Skin of body (tissue), 1 donor: ENCODE measurements at regions not wholly inside any gene's neighbourhood (a gene's known extent, or its start where the extent isn't known, plus 50 kb on each side); places are given as distances from the start of the nearest gene placed in this dataset.

Experiments used
- DNase-seq: peaks from one replicate; lab custom pipeline; 2025; lab: John Stamatoyannopoulos, UW

GRCh38 chr7:17520941-17521340 is 222.5 kb downstream of the AHR start:
- no peak for DNase-seq

GRCh38 chr7:17521437-17521836 is 223.0 kb downstream of the AHR start:
- DNase-seq: no peak

GRCh38 chr7:17523813-17524739 is 225.6 kb downstream of the AHR start:
- DNase-seq: no peak

- DNase-seq: no peak
Observed at GRCh38 chr7:17524746-17525145, 226.3 kb downstream of the AHR start.

- no peak for DNase-seq
Observed at GRCh38 chr7:17526621-17527020, 228.2 kb downstream of the AHR start.

GRCh38 chr7:17528636-17529035 is 230.2 kb downstream of the AHR start:
- no peak for DNase-seq

GRCh38 chr7:17530244-17530643 is 231.8 kb downstream of the AHR start:
- no peak for DNase-seq

GRCh38 chr7:17530741-17531421 is 232.4 kb downstream of the AHR start:
- DNase-seq: no peak

GRCh38 chr7:17532861-17533404 is 234.5 kb downstream of the AHR start:
- DNase-seq: no peak

GRCh38 chr7:17534348-17534747 is 235.9 kb downstream of the AHR start:
- no peak for DNase-seq

GRCh38 chr7:17535776-17536175 is 237.3 kb downstream of the AHR start:
- peak; percentile 36 for DNase-seq

- no peak for DNase-seq
Observed at GRCh38 chr7:17544401-17544800, 245.9 kb downstream of the AHR start.

GRCh38 chr7:17545348-17545747 is 246.9 kb downstream of the AHR start:
- peak; percentile 14 for DNase-seq

- no peak for DNase-seq
Observed at GRCh38 chr7:17546189-17546588, 247.7 kb downstream of the AHR start.

- DNase-seq: no peak
Observed at GRCh38 chr7:17546592-17546991, 248.1 kb downstream of the AHR start.

GRCh38 chr7:17548014-17548653 is 249.7 kb downstream of the AHR start:
- DNase-seq: no peak

GRCh38 chr7:17549406-17549805 is 251.0 kb downstream of the AHR start:
- DNase-seq: no peak

- no peak for DNase-seq
Observed at GRCh38 chr7:17552373-17552772, 253.9 kb downstream of the AHR start.

GRCh38 chr7:17552952-17553351 is 254.5 kb downstream of the AHR start:
- no peak for DNase-seq

- no peak for DNase-seq
Observed at GRCh38 chr7:17554341-17555015, 256.0 kb downstream of the AHR start.

GRCh38 chr7:17556247-17556956 is 257.9 kb downstream of the AHR start:
- DNase-seq: no peak
